HUES48 (cell line): ENCODE measurements at regions not wholly inside any gene's neighbourhood (a gene's known extent, or its start where the extent isn't known, plus 50 kb on each side); places are given as distances from the start of the nearest gene placed in this dataset.

Source experiments
- H3K27ac ChIP-seq: one replicate; pipeline ENCODE4 v1.7.0; 2013; ENCODE audit warnings: low read depth, low read length, inconsistent platforms
- H3K27me3 ChIP-seq: 2 replicates; pipeline ENCODE4 v1.6.1; 2013; ENCODE audit warnings: mild to moderate bottlenecking, low read length; ENCODE audit not compliant: control insufficient read depth, insufficient read depth
- H3K36me3 ChIP-seq: 2 replicates; pipeline ENCODE4 v1.6.1; 2013; ENCODE audit warnings: low read length; ENCODE audit not compliant: control insufficient read depth, insufficient read depth
- H3K4me1 ChIP-seq: 2 replicates; pipeline ENCODE4 v1.6.1; 2013; ENCODE audit warnings: mild to moderate bottlenecking, low read length; ENCODE audit not compliant: control insufficient read depth, insufficient read depth
- H3K4me3 ChIP-seq: 2 replicates; pipeline ENCODE4 v1.5.1; 2013; ENCODE audit warnings: mild to moderate bottlenecking, low read depth, low read length
- H3K9ac ChIP-seq: 2 replicates; pipeline ENCODE4 v1.6.1; 2013; ENCODE audit warnings: mild to moderate bottlenecking, low read depth, low read length, moderate library complexity
- H3K9me3 ChIP-seq: 2 replicates; pipeline ENCODE4 v1.6.1; 2013; ENCODE audit warnings: low read length; ENCODE audit not compliant: control insufficient read depth, insufficient read depth

DNA sequence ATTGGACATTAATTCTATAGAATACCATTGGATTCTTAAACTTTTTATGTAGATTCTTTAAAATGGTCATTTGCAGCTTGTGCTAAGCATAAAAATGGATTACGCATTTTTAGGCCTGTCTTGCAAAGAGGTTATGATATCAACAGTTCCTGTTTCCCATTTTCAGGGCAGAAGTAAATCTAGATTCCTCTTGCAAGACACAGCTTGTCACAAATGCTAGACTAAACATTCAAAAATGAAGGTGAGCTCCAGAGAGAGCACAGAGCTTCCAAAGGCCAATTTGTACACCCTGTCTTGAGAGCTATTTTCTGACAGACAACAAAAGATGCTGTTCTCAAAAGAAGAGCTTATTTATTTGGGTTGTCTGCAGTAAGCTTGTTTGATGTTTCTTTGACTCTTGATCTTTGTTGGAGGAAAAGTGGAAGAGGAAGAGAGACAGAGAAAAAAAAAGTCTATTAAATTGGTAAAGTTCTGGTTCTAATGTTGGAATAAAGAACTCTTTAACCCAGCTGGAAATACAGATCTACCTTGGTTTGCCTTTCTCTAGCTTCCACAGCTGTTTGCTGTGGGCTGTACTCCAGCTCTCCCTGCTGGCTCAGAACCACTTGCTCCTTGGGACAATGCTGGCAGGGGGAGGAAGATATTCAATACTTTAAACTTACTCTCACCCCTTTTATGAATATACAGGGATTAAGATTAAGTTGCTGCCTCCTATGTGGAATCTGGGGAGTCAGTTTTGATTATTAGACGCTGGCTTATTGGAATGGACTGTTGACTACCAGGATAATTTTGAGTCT lies 651.8 kb downstream of the CDH11 start:
- Histone ChIP-seq H3K27ac (no peak overlapping the region), H3K4me3 (no peak overlapping the region), H3K9ac (no peak overlapping the region), H3K36me3 (no peaks in the 10 kb centered on the region), H3K27me3 (no peaks in the 10 kb centered on the region), H3K9me3 (no peaks in the 10 kb centered on the region), H3K4me1 (no peaks in the 10 kb centered on the region)

DNA sequence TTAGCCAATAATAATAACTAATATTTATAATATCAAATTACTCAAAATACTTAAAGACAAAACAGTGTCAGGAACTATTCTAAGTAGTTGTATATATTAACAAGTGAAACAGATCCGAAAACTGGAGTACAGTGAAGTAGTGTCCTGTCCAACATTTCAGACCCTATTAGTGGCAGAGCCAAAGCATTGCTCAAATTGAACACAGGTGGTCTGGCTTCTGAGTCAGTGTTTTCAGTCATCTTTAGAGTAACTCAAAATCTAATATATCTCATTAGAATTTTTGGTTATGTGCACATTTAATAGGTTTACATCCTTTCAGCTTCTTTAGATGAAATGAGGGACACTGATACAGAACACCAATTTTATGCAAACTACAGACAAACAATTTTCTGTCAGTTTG lies 652.5 kb downstream of the CDH11 start:
- no peak overlapping the region for H3K9ac ChIP-seq
- H3K4me3 ChIP-seq = no peak overlapping the region
- no peak overlapping the region for H3K27ac ChIP-seq

DNA sequence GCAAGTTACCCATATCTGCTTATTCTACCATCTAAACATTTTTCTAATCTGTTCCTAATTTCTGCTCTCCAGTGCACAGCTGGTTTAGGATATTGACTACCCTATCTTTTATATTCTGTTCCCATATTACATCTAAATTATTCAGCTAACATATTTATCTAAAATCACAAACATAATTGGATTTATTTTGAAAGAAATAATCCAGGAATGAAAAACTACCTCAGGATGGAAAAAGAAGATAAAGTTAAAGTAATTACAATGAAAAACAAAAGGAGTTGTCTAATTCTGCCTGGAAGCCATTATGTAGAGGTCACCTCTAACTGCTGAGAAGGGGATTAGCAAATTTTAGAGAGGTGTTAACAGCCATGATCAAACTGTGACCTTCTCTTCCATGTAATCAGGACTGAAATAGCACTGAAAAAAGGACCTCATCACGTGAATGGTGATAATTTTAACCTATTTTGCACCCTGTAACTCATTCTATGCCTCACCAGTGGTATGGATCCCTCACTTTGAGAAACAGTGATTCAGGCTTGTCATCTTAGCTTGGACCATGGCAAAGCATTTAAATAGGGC lies 653.3 kb downstream of the CDH11 start:
- no peaks in the 10 kb centered on the region for H3K27me3 ChIP-seq
- no peak overlapping the region for H3K9ac ChIP-seq
- H3K4me3 ChIP-seq = no peak overlapping the region
- H3K36me3 ChIP-seq = no peaks in the 10 kb centered on the region
- no peaks in the 10 kb centered on the region for H3K4me1 ChIP-seq
- no peak overlapping the region for H3K27ac ChIP-seq
- no peaks in the 10 kb centered on the region for H3K9me3 ChIP-seq

More for the DNA sequence above, 652.5 kb downstream of the CDH11 start:
- H3K27me3 ChIP-seq = no peaks in the 10 kb centered on the region
- H3K4me1 ChIP-seq = no peaks in the 10 kb centered on the region
- H3K36me3 ChIP-seq = no peaks in the 10 kb centered on the region
- no peaks in the 10 kb centered on the region for H3K9me3 ChIP-seq

DNA sequence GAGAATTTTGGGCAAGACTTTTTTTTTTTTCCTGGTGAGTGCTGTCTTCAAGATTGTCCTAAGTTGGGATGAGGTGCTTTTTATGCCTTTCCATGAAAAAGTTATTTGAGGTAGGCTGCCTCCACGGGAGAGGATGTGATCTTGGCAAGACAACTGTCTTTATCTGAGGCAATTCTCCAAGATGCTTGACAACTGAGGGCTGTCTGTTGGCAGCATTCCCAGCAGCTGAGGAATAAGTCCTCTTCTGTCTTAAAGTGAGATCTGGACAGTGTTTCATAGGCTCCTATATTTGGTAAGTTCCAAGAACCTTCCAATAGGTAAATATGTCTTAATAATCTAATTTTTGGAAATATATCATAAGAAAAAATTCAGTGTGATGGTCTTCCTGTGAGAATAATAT lies 662.0 kb downstream of the CDH11 start:
- Histone ChIP-seq H3K27ac (no peak overlapping the region), H3K4me1 (no peaks in the 10 kb centered on the region), H3K4me3 (no peak overlapping the region), H3K9ac (no peak overlapping the region), H3K36me3 (no peaks in the 10 kb centered on the region), H3K27me3 (no peaks in the 10 kb centered on the region), H3K9me3 (no peaks in the 10 kb centered on the region)

DNA sequence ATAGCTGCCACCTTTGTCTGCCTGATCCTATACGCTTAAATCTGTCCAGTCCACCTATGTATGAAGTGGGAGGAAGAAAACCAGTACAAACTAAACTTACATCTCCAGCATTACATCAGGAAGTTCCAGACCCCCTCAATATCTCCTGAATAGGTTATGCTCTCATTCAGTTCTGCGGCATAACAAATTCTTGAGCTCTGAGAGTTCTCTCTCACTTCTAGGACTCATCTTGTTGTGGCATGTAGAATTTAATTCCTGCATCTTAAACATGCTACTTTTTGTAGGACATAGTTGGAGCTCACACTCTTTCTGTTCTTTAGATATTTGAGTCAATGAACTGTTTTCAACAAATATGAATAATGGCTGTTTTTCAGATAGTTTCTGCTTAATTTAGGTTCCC lies 662.5 kb downstream of the CDH11 start:
- H3K9ac ChIP-seq = no peak overlapping the region
- no peaks in the 10 kb centered on the region for H3K4me1 ChIP-seq
- H3K36me3 ChIP-seq = no peaks in the 10 kb centered on the region
- no peaks in the 10 kb centered on the region for H3K27me3 ChIP-seq
- H3K4me3 ChIP-seq = no peak overlapping the region
- H3K27ac ChIP-seq = no peak overlapping the region
- no peaks in the 10 kb centered on the region for H3K9me3 ChIP-seq

DNA sequence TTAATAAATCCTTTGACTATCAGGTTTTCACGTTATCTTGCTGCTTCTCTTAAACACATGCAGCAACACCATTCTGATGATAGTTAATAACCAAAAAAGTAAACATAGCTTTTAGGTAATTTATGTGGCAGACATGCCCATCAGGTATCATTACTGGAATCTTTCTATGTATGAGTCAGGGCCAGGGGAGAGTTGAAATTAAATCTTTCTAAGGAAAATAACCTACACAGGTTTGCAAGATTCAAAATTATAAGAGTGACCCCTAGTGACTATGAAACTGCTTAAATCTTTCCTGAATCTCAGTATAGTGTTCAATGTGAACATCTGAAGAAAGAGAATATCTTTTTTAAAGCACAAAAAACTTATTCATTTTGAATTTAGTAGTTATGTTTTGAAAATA lies 666.6 kb downstream of the CDH11 start:
- no peaks in the 10 kb centered on the region for H3K9me3 ChIP-seq
- no peak overlapping the region for H3K4me3 ChIP-seq
- peaks cover 5% of the 10 kb centered on the region; the same call in 1 of the 2 replicates for H3K4me1 ChIP-seq
- H3K27ac ChIP-seq = peak overlapping the region; percentile 20
- no peaks in the 10 kb centered on the region for H3K27me3 ChIP-seq
- no peak overlapping the region for H3K9ac ChIP-seq
- no peaks in the 10 kb centered on the region for H3K36me3 ChIP-seq

DNA sequence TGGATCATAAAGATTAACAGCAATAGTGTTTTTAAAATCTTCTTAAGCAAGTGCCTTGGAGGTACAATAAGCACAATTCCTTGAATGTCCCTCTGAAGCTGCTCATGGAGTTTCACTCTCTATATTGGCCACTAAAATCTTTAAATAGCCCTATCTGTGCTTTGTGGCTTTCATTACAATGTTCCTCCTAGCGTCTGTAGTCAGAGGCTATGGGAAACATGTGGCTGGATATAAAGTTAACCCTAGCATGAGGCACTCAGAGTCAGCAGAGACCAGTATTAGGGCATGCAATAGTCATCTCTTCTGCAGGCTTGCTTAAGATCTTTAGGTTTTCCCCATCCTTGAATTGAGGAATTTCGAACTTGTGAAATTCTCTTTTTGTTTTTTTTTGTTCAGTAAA lies 668.2 kb downstream of the CDH11 start:
- Histone ChIP-seq H3K9me3 (no peaks in the 10 kb centered on the region), H3K9ac (no peak overlapping the region), H3K4me3 (no peak overlapping the region), H3K4me1 (peaks cover 12% of the 10 kb centered on the region), H3K36me3 (no peaks in the 10 kb centered on the region), H3K27me3 (no peaks in the 10 kb centered on the region), H3K27ac (no peak overlapping the region)

DNA sequence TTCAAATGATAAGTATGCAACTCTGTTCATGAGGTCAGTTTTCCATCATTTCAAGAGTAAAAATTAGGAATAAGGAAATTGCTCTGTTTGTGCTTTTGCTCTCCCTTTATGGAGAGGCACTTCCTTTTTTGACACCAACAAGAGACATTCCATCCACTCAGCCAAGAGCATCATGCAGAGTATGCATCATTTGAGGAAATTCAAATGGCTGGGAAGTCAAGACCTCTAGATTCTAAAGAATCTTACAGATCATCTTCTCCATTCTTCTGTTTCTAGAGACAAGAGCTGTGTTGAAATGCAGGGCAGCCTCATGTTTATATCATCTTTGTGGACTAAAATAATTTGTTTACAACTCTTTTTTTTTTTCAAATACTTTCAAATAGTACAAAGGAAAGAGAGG lies 669.4 kb downstream of the CDH11 start:
- Histone ChIP-seq H3K27ac (no peak overlapping the region), H3K9me3 (no peaks in the 10 kb centered on the region), H3K4me3 (no peak overlapping the region), H3K9ac (no peak overlapping the region), H3K27me3 (no peaks in the 10 kb centered on the region), H3K36me3 (no peaks in the 10 kb centered on the region), H3K4me1 (peaks cover 12% of the 10 kb centered on the region)

DNA sequence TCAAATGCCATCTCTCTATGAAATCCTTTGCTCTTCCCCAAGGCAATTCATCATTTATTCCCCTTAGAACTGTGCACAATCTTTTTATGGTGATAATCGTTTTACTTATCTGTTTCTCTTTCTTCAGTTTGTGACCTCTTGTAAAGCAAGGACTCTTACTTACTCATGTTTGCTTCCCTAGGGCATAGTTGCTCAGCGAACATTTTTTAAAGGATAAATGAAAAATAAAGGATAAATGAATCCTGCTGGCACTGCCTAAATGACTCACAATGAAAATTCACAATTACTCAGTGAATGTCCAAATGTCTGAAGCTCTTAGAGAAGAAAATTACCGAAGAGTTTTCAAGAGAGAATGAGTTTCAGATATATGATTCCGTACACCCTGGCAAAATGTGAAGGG lies 671.7 kb downstream of the CDH11 start:
- Histone ChIP-seq H3K36me3 (no peaks in the 10 kb centered on the region), H3K27ac (no peak overlapping the region), H3K9me3 (no peaks in the 10 kb centered on the region), H3K9ac (no peak overlapping the region), H3K4me3 (no peak overlapping the region), H3K4me1 (peaks cover 31% of the 10 kb centered on the region), H3K27me3 (no peaks in the 10 kb centered on the region)

DNA sequence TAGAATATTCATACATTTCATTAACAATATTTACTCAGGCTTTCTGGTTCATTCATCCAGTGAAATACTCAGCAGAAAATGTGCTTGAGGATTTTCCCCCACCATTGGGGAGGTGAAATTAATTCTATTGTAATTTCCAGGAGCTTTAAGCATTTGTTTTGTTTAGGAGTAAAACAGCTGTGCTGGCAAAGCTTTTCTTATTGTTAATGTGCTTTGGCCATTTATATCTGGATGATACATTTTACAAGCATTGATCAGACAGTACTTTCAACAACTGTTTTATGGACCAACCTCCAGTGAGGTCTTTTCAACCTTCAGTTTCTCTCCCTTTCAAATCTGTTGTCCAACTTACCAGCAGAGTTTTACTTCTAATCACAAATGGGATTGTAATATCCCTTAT lies 672.4 kb downstream of the CDH11 start:
- Histone ChIP-seq H3K27me3 (no peaks in the 10 kb centered on the region), H3K9me3 (no peaks in the 10 kb centered on the region), H3K27ac (no peak overlapping the region), H3K4me1 (peaks cover 37% of the 10 kb centered on the region), H3K4me3 (no peak overlapping the region), H3K36me3 (no peaks in the 10 kb centered on the region), H3K9ac (no peak overlapping the region)

DNA sequence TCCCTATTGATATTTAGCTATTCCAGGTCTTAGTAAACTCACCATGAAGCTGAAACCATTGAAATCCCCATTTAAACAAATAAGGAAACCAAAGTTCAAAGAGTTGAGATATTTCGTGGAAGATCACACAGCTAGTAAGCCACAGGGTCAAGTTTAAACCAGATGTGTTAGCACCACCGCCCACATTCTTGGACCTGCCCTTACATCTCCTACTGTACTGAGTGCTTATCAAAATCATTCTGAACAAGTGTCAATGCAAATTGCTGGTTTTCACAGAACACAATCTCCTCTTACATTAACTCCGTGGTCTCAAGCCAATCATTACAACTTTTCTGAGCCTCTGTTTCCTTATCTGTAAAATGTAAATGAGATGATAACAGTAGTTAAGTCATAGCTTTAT lies 676.2 kb downstream of the CDH11 start:
- H3K27ac ChIP-seq = peak overlapping the region; percentile 39
- no peak overlapping the region for H3K9ac ChIP-seq
- H3K27me3 ChIP-seq = no peaks in the 10 kb centered on the region
- no peaks in the 10 kb centered on the region for H3K9me3 ChIP-seq
- H3K4me1 ChIP-seq = peaks cover 37% of the 10 kb centered on the region
- H3K4me3 ChIP-seq = no peak overlapping the region
- no peaks in the 10 kb centered on the region for H3K36me3 ChIP-seq
